Inflammatory macrophage treated with lipopolysaccharide for 1 hour (primary cell): ENCODE measurements at regions not wholly inside any gene's neighbourhood (a gene's known extent, or its start where the extent isn't known, plus 50 kb on each side); places are given as distances from the start of the nearest gene placed in this dataset.

Experiments used
- DNase-seq, 2 donors: peaks; one replicate each; pipeline ENCODE4 v3.0.0-alpha.2; 2020 to 2022

- DNase-seq, result no peak
These were observed 470.7 kb downstream of the SOX9 start for GRCh38 chr17:72591289-72592241.

DNA sequence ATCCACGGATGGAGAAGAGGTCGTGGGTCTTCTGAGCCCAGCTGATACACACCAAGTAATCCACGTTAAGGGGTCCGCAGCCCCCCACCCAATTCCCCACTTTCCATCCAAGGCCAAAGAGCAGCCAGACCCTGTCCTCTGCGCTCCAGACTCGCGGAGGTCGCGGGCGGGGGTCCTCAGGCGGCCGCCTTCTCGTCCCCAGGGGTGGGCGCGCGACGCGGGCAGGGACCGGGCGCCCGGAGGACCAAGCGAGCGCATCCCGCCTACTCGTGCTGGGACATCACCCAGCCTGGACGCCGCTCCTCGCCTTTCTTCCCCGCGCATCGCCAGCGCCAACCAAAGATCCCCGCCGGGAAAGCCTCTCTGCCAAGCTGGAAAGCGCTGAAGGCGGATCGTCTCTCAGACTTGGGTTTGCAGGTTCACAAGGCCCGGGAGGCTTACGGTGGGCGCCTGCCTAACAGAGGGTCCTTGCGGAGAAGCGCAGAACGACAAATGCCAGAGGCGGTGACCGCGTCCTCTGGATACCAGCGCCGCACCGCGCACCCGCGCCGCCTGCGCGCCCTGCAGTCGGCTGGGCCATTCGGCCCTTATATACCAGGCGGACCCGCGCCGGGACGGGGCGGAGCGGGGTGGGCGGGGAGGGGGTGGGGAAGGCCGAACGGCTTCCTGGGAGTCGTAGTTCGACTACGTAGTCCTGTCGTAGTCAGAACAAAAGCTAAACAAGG lies 471.6 kb downstream of the SOX9 start:
- DNase-seq, result peak; percentile 20 to 21

DNA sequence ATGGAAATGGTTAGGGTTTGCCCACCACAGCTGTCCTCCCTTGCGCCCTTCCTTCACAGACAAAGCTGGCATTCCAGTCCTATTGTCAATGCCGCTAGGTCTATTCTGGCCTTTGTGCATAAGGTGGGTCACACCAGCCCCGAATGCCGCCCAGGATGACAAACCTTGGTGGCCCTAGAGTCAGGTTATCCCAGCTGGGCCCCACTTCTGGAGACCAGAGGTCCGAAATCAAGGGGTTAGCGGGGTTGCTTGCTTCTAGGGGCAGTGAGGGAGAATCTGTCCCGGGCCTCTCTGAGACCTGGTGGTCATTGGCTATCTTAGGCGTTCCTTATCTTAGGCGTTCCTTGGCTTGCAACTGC lies 472.1 kb downstream of the SOX9 start:
- DNase-seq, result no peak

DNA sequence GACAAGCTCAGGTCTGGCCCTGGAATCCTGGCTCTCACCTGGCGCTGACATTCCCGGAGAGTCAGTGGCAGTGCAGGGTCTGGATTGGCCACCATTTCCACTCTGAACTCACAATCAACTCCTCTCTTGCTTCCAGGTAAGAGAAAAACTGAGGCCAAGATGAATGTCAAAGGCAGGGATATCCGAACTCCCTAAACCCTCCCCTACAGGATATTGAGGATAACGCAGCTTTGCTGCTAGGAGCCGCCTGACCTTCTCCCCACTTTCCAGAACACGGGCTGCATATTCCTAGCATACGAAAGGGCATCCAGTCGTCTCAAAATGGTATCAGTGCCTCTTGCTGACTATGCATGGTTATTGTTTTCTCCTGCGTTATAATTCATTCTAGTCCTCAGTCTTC lies 473.4 kb downstream of the SOX9 start:
- DNase-seq, result no peak
